ENCODE measurements at regions not wholly inside any gene's neighbourhood (a gene's known extent, or its start where the extent isn't known, plus 50 kb on each side); places are given as distances from the start of the nearest gene placed in this dataset.

DNA sequence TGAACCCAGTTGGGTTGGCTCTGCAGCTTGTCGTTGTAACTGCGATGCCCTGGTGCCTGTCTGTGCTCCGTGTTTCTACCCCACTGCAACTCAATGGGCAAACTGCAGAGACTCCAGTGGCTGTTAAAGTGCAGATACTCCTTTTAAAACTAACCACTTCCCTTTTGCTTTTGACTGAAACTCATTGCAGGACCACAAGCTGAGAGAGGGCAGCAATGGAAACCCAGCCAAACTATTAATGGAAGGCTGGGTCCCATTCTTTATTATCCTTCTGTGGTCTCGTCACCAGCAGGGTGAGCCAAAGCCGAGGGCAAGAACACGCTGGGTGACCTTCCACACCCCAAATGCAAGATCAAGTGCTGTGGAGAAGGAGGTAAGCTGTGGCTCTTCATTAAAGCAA lies 910.4 kb downstream of the VRK1 start:
- no peak overlapping the region for H3K4me3 ChIP-seq (ENCODE audit: low read length)
- no peak for DNase-seq (ENCODE audit: low read depth)

DNA sequence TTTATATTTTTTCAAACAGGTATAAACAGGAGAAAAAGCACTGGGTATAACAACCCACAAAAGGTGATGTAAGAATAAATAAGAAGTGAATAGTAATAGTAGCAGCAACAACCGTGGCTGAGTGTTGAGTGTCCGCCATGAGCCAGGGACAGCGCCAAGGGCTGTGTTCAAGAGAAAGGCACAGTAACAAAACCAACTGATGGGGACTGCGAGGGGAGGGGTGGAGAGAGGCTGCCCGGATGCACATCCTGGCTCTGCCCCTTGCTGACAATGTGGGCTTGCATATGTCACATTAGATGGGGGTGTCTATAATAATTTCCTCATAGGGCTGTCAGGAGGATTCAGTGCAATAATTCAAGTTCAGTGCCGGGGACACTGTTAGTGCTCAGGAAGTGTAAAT lies 912.4 kb downstream of the VRK1 start:
- DNase-seq (ENCODE audit: low read depth), result no peak
- H3K4me3 ChIP-seq (ENCODE audit: low read length), result no peak overlapping the region
- no peak for TF ChIP-seq CTCF (conservative IDR thresholded peaks at IDR 0.05; ENCODE audit: low read depth, low read length)

More for the DNA sequence above, 910.4 kb downstream of the VRK1 start:
- TF ChIP-seq CTCF (conservative IDR thresholded peaks at IDR 0.05; ENCODE audit: low read depth, low read length), result no peak

- no peak overlapping the region for H3K4me3 ChIP-seq (ENCODE audit: low read length)
- no peak for TF ChIP-seq CTCF (conservative IDR thresholded peaks at IDR 0.05; ENCODE audit: low read depth, low read length)
- no peak for DNase-seq (ENCODE audit: low read depth)
Observed at GRCh38 chr14:97710726-97711125, 913.5 kb downstream of the VRK1 start.

- no peak overlapping the region for H3K4me3 ChIP-seq (ENCODE audit: low read length)
- no peak for DNase-seq (ENCODE audit: low read depth)
- TF ChIP-seq CTCF (conservative IDR thresholded peaks at IDR 0.05; ENCODE audit: low read depth, low read length), result no peak
Observed at GRCh38 chr14:97712471-97712870, 915.3 kb downstream of the VRK1 start.

DNA sequence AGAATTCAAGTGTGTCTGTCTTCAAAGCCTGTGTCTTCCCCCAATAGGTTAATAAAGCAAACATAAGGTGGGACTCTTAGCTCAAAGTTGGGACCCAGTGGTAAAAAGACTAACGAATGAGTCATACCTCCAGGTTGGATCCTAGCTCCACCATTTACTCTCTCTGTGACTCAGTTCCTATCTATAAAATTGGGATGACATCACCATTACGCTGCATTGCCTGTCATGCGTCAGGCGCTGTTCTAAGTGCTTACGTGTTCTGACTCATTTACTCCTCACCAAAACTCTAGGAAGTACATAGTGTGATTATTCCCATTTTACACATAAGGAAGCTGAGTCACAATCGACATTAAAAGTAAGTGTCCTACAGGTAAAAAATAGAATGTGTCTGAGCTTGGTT lies 915.8 kb downstream of the VRK1 start:
- no peak for TF ChIP-seq CTCF (conservative IDR thresholded peaks at IDR 0.05; ENCODE audit: low read depth, low read length)
- DNase-seq (ENCODE audit: low read depth), result no peak

GRCh38 chr14:97718886-97719442 lies 921.8 kb downstream of the VRK1 start:
- no peak overlapping the region for H3K4me3 ChIP-seq (ENCODE audit: low read length)
- no peak for TF ChIP-seq CTCF (conservative IDR thresholded peaks at IDR 0.05; ENCODE audit: low read depth, low read length)
- DNase-seq (ENCODE audit: low read depth), result no peak

More for the DNA sequence above, 915.8 kb downstream of the VRK1 start:
- H3K4me3 ChIP-seq (ENCODE audit: low read length), result no peak overlapping the region

GRCh38 chr14:97719931-97720330 lies 922.7 kb downstream of the VRK1 start:
- DNase-seq (ENCODE audit: low read depth), result no peak
- no peak for TF ChIP-seq CTCF (conservative IDR thresholded peaks at IDR 0.05; ENCODE audit: low read depth, low read length)
- H3K4me3 ChIP-seq (ENCODE audit: low read length), result no peak overlapping the region

Data from retinal pigment epithelial cell (primary cell).